Activated CD4-positive, alpha-beta memory T cell treated with anti-CD3 and anti-CD28 coated beads, Interleukin-2, amount 10 ng/mL, durations not matched to agents 7 days and 5 days (primary cell): ENCODE measurements at regions not wholly inside any gene's neighbourhood (a gene's known extent, or its start where the extent isn't known, plus 50 kb on each side); places are given as distances from the start of the nearest gene placed in this dataset.

Source experiments
- CTCF ChIA-PET: fragments of 350-600 bp; sonication (Branson Sonifier 250); formaldehyde crosslinking; loops from one replicate; lab custom pipeline; 2021; ENCODE audit warnings: antibody characterized with exemption, inconsistent platforms; lab: Charles Lee
- POLR2A ChIA-PET: fragments of 350-600 bp; sonication (Branson Sonifier 250); formaldehyde crosslinking; loops from one replicate; lab custom pipeline; 2021; ENCODE audit warnings: antibody characterized with exemption; lab: Charles Lee
- DNase-seq: peaks from one replicate; pipeline ENCODE4 v3.0.0-alpha.2; 2020
- H3K27ac Mint-ChIP-seq: one replicate; pipeline ENCODE4 v1.8.0; 2021; ENCODE audit warnings: mild to moderate bottlenecking, mixed read lengths
- H3K27me3 Mint-ChIP-seq: one replicate; pipeline ENCODE4 v1.8.0; 2021; ENCODE audit warnings: mixed read lengths
- H3K36me3 Mint-ChIP-seq: one replicate; pipeline ENCODE4 v1.8.0; 2021; ENCODE audit warnings: low read depth, mixed read lengths
- H3K4me1 Mint-ChIP-seq: one replicate; pipeline ENCODE4 v1.8.0; 2021; ENCODE audit warnings: mixed read lengths
- H3K4me3 Mint-ChIP-seq: one replicate; pipeline ENCODE4 v1.8.0; 2021; ENCODE audit warnings: mild to moderate bottlenecking, mixed read lengths
- H3K9me3 Mint-ChIP-seq: one replicate; pipeline ENCODE4 v1.8.0; 2021; ENCODE audit warnings: mixed read lengths

DNA sequence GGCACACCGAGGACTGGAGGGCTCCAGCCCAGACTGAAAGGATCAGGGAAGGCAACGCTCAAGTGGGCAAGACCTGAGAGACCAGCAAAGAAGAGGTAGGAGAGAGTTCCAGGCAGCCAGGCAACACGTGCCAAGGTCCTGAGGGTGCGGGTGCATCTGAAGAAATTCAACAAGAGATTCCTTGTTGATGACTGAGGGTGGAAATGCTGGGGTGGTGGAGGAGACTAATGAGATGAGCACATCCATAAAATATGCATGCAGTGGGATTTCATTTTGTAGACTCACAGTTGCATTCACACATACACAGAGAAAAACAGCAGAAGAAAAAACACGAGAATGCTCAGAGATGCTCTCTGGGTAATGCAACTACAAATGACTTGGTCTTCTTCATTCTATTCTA lies 154.8 kb upstream of the FOXF1 start:
- no peak overlapping the region for H3K27ac Mint-ChIP-seq
- CTCF ChIA-PET = no interaction called here
- no peak overlapping the region for H3K4me3 Mint-ChIP-seq
- H3K27me3 Mint-ChIP-seq = no peaks in the 10 kb centered on the region
- no peaks in the 10 kb centered on the region for H3K4me1 Mint-ChIP-seq
- H3K9me3 Mint-ChIP-seq = peaks cover 3% of the 10 kb centered on the region
- DNase-seq = no peak
- POLR2A ChIA-PET = no interaction called here
- H3K36me3 Mint-ChIP-seq = no peaks in the 10 kb centered on the region

DNA sequence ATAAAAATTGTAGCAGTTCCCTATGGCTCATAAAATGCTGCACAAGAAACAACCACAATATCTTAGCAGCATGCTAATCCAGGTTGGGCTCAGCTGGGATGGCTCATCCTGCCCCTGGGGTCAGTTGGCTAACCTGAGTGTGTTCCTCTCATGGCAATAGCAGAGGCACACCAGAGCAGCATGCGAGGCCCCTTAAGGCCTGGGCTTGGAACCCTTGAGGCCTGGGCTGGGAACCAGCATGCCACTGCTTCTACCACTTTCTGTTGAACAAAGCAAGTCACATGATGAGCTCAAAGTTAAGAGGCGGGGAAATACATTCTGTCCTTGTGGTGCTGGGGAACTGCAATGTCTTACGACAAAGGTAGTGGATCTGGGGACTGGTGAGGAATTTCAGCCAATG lies 154.4 kb upstream of the FOXF1 start:
- Mint-ChIP-seq H3K4me3 (no peak overlapping the region), H3K9me3 (peaks cover 3% of the 10 kb centered on the region), H3K4me1 (no peaks in the 10 kb centered on the region), H3K27me3 (no peaks in the 10 kb centered on the region), H3K36me3 (no peaks in the 10 kb centered on the region), H3K27ac (no peak overlapping the region)
- CTCF ChIA-PET = no interaction called here
- DNase-seq = no peak
- POLR2A ChIA-PET = no interaction called here

DNA sequence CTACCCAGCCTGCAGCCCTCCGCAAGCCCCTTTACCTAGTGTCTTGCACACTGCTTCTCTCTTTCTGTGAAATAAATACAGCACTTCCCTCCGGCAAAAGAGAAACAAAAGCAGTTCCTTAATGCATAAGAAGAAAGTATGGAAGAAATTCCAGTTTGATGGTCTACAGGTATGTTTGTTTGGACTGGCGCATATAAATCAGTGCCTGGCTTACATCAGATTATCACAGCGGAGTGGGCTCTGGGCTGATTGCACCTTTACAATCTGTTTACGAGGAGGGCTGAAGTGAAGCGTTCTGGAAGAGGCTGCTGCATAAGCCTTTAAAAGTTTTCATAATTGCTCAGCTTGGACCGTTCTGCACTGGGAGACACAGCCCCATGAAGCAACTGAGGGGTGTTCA lies 153.5 kb upstream of the FOXF1 start:
- Mint-ChIP-seq H3K36me3 (no peaks in the 10 kb centered on the region), H3K4me3 (no peak overlapping the region), H3K4me1 (no peaks in the 10 kb centered on the region), H3K9me3 (peaks cover 3% of the 10 kb centered on the region), H3K27me3 (no peaks in the 10 kb centered on the region), H3K27ac (no peak overlapping the region)
- POLR2A ChIA-PET = no interaction called here
- CTCF ChIA-PET = no interaction called here
- no peak for DNase-seq

DNA sequence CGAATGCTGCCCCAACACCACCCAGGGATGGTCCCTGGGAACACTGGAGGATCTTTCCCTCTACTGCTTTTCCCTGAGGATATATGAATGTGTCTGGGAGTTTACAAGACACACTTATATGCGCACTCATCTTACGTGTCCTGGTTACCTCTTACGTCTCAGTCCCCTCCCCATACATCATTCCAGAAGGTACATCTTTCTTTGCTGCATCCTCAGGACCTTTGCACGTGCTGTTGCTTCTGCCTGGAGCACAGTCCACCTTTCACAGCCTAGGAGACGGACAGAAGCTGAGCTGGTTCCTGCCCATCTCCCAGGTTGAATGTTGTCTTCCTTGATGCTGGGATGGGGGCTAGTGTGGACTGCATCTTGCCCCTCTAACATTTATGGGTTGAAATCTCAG lies 153.0 kb upstream of the FOXF1 start:
- no peaks in the 10 kb centered on the region for H3K36me3 Mint-ChIP-seq
- DNase-seq = no peak
- CTCF ChIA-PET = no interaction called here
- POLR2A ChIA-PET = no interaction called here
- no peaks in the 10 kb centered on the region for H3K27me3 Mint-ChIP-seq
- no peak overlapping the region for H3K4me3 Mint-ChIP-seq
- H3K4me1 Mint-ChIP-seq = no peaks in the 10 kb centered on the region
- H3K27ac Mint-ChIP-seq = no peak overlapping the region
- H3K9me3 Mint-ChIP-seq = peaks cover 3% of the 10 kb centered on the region

DNA sequence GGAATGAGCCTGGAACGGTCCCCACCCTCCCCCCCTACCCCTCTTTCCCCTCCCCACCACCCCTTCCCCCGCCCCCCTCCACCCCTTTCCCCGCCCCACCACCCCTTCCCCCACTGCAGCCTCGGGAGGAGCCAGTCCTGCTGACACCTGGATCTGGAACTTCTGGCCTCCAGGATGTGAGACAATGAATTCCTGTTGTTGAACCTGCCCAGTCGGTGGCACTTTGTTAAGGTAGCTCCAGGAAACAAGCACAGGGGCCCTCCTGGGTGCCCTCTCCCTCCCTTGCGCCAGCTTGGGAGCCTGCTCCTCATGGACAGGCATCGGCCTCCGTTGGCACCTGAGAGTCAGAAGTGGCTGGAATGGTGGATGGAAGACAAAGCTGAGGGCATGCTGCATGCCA lies 152.4 kb upstream of the FOXF1 start:
- Mint-ChIP-seq H3K9me3 (peaks cover 3% of the 10 kb centered on the region), H3K27me3 (no peaks in the 10 kb centered on the region), H3K4me1 (no peaks in the 10 kb centered on the region), H3K27ac (no peak overlapping the region), H3K36me3 (no peaks in the 10 kb centered on the region), H3K4me3 (no peak overlapping the region)
- CTCF ChIA-PET = no interaction called here
- DNase-seq = no peak
- POLR2A ChIA-PET = no interaction called here

DNA sequence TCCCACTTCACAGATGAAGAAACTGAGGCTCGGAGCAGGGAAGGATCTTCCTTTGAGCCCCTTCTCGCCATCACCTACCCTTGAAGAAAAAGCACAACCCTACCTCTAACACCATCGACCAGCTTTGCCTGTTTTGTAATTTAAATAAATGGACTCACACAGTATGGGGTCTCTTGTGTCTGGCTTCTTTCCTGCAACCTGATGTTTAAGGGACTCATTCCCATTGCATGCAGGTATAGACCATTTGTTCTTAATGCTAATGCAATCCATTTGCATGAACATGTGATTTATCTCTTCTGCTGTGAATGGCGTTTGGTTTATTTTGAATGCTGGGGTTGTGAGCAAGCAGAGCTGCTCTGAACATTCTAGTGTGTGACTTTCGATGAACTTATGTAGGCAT lies 150.8 kb upstream of the FOXF1 start:
- Mint-ChIP-seq H3K4me3 (no peak overlapping the region), H3K9me3 (peaks cover 3% of the 10 kb centered on the region), H3K36me3 (no peaks in the 10 kb centered on the region), H3K4me1 (no peaks in the 10 kb centered on the region), H3K27ac (no peak overlapping the region), H3K27me3 (no peaks in the 10 kb centered on the region)
- ChIA-PET POLR2A (no interaction called here), CTCF (no interaction called here)
- DNase-seq = no peak

DNA sequence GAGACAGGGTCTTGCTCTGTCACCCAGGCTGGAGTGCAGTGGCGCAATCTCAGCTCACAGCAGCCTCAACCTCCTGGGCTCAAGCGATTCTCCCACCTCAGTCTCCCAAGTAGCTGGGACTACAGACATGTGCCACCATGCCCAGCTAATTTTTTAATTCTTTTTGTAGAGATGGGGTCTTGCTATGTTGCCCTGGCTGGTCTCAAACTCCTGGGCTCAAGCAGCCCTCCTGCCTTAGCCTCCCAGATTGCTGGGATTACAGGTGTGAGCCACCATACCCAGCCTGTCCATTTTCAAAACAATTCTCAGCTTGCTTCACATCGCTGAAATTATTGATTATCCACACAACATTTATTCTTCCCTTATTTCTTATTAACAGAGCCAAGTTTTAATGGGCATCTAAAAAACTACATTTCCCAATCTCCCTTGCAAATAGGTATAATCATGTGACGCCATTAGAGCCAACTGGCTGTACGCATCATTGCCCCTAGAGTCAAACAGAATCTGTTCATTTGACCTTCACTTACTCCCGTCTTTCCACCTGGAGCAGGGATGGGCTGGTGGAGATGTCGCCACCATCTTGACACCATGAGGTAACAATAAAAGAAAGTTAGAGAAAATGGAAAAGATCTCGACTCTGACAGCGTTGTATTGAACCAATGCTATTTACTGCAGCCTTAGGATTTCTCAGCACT lies 148.0 kb upstream of the FOXF1 start:
- H3K9me3 Mint-ChIP-seq = no peaks in the 10 kb centered on the region
- H3K4me3 Mint-ChIP-seq = no peak overlapping the region
- H3K27ac Mint-ChIP-seq = no peak overlapping the region
- DNase-seq = no peak
- POLR2A ChIA-PET = no interaction called here
- H3K4me1 Mint-ChIP-seq = no peaks in the 10 kb centered on the region
- peaks cover 2% of the 10 kb centered on the region for H3K27me3 Mint-ChIP-seq
- CTCF ChIA-PET = no interaction called here
- no peaks in the 10 kb centered on the region for H3K36me3 Mint-ChIP-seq

DNA sequence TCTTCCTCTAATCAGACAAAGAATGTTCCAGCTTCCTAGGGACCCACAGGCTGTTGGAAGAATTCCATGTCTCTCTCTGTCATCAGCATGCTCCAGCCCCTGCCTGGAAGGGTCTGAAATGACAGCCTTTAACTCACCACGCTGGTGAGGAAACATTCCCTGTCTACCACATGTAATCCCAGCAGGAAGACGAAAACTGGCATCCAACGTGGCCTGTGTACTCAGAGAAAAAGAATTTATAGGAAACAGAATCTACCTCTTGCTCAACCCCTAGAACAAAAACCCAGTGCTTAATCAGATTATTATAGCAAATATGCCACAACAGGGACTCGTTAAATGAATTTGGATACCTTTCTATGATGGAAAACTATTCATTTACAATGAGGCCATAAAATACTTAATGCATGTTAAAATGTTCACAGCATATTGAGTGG lies 147.3 kb upstream of the FOXF1 start:
- DNase-seq = no peak
- Mint-ChIP-seq H3K4me1 (no peaks in the 10 kb centered on the region), H3K36me3 (no peaks in the 10 kb centered on the region), H3K27ac (no peak overlapping the region), H3K4me3 (no peak overlapping the region), H3K9me3 (no peaks in the 10 kb centered on the region), H3K27me3 (peaks cover 2% of the 10 kb centered on the region)
- ChIA-PET CTCF (no interaction called here), POLR2A (no interaction called here)

DNA sequence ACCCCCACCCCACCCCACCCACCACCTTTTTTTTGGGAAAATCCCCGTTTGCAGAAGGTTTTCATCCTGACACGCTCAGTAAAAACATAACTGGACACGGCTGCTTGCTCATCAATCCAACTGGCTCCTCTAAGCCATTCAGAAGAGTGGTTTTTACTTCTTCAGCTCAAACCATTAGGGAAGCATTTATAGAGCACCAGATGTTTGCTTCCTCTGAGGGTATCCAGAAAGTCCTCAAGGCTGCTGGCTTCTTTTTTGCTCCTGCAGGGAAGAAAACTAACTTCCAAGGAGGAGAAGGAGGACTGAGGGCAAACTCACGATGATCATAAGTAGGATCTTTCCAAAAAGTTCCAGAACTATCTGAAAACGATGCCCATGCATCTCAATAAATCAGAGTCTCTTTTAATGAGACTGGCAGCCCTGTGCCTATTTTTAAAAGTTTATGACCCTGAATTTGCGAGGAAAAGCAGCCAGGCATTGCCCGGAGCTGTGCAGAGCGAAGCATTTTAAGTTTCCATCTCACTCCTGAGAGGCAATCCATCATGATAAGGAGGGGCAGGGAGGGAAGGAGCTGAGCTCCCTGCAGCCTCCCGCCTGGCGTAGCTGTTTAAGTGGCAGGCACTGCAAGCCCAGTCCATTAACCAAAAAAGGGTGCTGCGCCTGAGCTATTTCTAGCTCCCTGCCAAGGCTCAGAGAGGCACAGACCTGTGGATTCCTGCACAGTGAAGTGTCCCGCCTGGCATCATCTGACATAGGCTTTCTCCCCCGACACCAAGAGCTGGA lies 146.3 kb upstream of the FOXF1 start:
- ChIA-PET CTCF (no interaction called here), POLR2A (no interaction called here)
- Mint-ChIP-seq H3K27me3 (peaks cover 2% of the 10 kb centered on the region), H3K4me3 (no peak overlapping the region), H3K27ac (no peak overlapping the region), H3K36me3 (no peaks in the 10 kb centered on the region), H3K4me1 (no peaks in the 10 kb centered on the region), H3K9me3 (no peaks in the 10 kb centered on the region)
- no peak for DNase-seq

DNA sequence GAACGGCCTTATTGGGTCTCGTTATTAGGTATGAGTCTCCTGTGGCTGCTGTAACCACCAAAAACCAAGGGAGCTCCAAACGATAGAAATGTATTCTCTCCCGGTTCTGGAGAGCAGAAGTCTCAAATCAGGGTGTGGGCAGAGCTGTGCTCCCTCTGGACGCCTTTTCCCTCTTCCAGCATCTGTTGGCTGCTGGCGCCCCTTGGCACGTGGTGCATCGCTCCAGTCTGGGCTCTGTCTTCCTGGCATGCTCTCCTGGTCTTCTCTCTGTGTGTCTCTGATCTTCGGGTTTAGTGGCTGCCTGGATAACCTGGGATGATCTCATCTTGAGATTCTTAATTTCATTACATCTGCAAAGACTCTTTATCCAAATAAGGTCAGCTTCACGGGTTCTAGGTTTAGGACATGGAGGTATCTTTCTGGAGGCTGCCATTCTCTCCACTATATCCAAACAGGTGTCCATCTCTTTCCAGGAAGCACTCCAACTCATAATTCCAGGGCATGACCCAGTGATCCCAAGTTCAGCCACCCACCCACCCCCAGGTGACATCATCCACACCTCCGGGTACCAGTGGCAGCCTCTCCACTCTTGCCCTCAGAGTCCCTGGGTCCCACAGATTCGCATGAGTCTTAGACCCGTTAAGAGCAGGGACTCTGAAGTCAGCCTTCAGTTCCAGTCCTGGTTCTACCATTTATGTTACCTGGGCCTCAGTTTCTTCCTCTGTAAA lies 145.5 kb upstream of the FOXF1 start:
- ChIA-PET POLR2A (no interaction called here), CTCF (no interaction called here)
- H3K9me3 Mint-ChIP-seq = no peaks in the 10 kb centered on the region
- peaks cover 2% of the 10 kb centered on the region for H3K27me3 Mint-ChIP-seq
- no peak overlapping the region for H3K27ac Mint-ChIP-seq
- no peak for DNase-seq
- no peak overlapping the region for H3K4me3 Mint-ChIP-seq
- no peaks in the 10 kb centered on the region for H3K36me3 Mint-ChIP-seq
- no peaks in the 10 kb centered on the region for H3K4me1 Mint-ChIP-seq

DNA sequence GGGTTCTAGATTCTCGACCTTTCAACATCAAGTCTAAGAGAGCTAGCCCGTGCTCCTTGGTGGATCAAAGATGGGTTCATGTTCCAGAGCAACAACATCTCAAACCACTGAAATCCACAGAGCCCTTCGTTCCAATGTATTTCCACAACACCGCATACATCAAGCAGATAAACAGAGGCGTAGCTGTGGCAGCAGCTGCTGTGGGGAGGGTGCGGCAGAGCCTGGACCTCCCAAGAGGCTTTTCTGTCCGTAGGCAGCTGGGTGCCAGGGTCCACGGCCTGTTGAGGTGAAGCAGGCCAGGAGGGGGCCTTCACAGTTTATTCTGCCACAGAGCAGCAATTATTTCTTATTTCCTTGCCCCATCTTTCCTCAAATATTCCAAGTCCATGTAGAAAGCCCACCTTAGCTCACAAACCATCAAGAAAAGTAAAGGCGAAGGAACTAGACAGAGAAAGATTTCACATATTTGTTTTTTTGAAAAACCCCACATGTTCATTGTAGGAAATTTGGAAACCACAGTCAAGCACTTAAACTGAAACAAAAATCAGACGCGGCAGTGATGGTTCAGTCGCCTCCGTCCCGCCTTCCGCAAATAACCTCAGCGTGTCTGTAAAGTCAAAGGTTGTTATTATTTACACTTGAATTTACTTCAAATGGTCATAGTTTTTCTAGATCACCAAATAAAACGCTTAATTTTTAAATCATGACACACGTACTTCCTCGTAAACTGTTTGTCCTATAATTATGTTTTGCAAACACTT lies 144.6 kb upstream of the FOXF1 start:
- Mint-ChIP-seq H3K36me3 (no peaks in the 10 kb centered on the region), H3K9me3 (no peaks in the 10 kb centered on the region), H3K4me1 (no peaks in the 10 kb centered on the region), H3K27me3 (peaks cover 2% of the 10 kb centered on the region), H3K4me3 (no peak overlapping the region), H3K27ac (no peak overlapping the region)
- DNase-seq = no peak
- ChIA-PET CTCF (no interaction called here), POLR2A (no interaction called here)

DNA sequence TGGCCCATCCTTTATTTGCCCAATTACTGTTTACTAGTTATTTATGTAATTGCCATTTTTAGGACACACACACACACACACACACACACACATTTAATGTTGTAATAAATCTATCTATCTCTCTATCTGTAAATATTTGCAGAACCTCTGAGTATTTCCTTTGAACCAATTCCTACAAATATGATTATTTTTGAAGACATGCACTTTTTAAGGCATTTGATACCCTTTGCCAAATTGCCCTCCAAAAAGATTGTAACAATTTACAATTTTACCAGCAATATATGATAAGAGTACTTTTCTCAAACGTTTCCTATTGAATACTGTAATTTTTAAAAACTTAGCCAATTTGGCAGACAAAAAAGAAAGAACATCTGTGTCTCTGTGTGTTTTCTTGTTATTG lies 143.8 kb upstream of the FOXF1 start:
- ChIA-PET POLR2A (no interaction called here), CTCF (no interaction called here)
- no peak for DNase-seq
- Mint-ChIP-seq H3K36me3 (no peaks in the 10 kb centered on the region), H3K4me1 (no peaks in the 10 kb centered on the region), H3K9me3 (no peaks in the 10 kb centered on the region), H3K27ac (no peak overlapping the region), H3K27me3 (peaks cover 2% of the 10 kb centered on the region), H3K4me3 (no peak overlapping the region)
